ENCODE measurements at regions not wholly inside any gene's neighbourhood (a gene's known extent, or its start where the extent isn't known, plus 50 kb on each side); places are given as distances from the start of the nearest gene placed in this dataset.
"Not testable (repeated sequence)": the region's sequence is repeated elsewhere in the genome, so short reads cannot be mapped to it uniquely, and the experiment has no call there.

DNA sequence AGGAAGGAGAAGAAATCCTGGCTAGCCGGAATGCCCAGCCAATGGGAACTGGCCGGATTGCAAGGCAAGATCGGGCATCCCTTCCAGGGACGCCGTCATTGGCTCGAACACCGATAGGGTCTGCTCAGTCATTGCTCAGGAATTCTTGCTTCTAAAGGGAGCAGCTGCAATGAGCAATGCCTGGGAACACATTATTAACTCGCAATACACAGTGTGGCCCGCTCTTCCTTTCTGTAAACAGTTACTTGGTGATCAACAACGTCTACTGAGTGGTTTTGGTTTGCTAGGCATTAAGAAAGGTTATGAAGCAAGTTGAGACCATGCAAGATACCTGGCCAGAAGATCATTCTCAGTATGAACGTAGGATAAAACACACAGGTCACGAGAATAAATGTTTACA lies 165.4 kb upstream of the CITED2 start:
- peak; percentile 78 for DNase-seq (ENCODE audit: low spot score)

GRCh38 chr6:139538366-139538765 lies 163.9 kb upstream of the CITED2 start:
- no peak for DNase-seq (ENCODE audit: low spot score)

DNA sequence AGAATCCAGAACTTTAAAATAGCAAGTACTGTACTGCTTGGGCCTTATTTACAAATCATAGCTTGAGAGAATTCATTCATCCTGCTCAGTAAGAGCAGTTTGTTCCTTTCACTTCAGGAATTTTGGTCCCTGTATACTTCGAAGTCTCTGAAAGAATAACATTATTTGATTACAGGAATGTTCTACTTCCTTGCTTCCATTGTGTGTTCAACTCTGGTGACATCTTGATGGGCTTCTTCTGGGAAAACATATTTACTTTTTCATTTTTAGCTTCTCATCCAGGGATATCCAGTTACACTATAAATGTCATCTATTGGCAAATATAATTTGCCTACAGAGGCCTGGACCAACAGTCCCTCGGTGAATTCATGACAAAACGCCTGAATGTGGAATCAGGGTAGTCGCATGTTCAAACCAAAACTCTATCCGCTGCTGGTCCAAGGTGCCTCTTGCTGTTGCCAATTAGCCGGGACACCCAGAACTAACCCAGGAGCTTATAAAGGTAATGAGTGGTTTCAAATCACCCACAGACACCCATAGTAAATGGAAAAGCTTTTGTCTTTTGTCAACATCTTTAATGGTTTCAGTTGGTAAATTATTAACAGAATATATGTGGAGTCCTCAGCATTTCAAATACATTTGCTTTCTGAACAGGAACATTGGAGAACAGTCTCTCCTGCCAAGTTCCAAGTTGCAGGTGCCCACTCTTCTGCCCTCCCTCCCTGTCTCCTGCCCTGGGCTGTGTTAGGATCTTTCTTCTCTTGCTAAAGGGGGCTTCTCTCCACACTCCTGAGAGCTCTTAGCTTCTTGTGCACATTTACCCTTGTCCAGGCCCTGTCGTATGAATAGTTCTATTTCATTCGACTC lies 162.5 kb upstream of the CITED2 start:
- peak; percentile 74 for DNase-seq (ENCODE audit: low spot score)

GRCh38 chr6:139534472-139535115 lies 160.1 kb upstream of the CITED2 start:
- DNase-seq (ENCODE audit: low spot score) = no peak

- no peak for DNase-seq (ENCODE audit: low spot score)
Measured at GRCh38 chr6:139533573-139534471, 159.4 kb upstream of the CITED2 start.

- no peak for DNase-seq (ENCODE audit: low spot score)
Measured at GRCh38 chr6:139533171-139533570, 158.7 kb upstream of the CITED2 start.

DNA sequence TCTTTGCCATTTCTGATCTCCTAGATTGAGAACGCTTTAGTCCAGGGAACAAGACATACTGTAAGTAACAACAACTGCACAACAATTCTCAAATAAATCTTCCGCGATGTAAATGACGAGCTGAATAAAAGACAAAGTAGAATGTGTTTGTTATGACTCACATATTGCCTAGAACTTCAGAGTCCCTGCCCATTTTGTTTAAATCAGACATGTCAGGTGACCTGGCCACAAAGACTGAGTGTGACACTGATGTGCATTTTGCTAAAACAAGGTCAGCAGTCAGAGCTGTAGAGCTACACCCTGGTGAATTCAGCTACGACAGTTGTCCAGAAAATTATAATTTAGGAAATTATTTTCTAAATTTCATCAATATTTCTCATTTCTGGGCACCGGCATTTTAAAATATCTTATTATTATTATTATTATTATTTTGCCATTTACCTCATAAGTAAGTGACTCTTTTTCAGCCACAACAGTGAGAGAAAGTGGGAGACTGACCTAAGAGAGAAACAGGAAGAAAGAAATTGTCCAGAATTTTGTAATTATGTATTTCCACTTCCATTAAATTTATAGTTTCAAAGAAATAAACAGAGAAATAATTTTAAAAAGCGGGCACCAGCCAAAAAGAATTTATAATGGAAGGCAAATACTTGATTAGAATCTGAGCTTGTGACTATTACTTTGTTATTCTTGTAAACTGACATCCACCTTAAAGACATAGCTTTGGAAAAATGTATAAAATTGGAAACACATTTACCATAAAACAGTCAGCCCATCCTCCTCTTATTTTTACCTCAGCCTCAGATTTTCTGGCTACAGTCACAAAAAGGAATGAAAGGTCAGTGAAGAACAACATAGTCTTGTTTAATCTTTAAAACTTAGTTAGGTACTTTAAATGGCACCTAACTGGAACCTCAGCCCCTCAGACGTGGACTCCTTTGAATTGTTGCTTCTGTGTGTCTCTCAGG lies 157.0 kb upstream of the CITED2 start:
- DNase-seq (ENCODE audit: low spot score) = peak; percentile 53

GRCh38 chr6:139530561-139530960 lies 156.1 kb upstream of the CITED2 start:
- DNase-seq (ENCODE audit: low spot score) = no peak

DNA sequence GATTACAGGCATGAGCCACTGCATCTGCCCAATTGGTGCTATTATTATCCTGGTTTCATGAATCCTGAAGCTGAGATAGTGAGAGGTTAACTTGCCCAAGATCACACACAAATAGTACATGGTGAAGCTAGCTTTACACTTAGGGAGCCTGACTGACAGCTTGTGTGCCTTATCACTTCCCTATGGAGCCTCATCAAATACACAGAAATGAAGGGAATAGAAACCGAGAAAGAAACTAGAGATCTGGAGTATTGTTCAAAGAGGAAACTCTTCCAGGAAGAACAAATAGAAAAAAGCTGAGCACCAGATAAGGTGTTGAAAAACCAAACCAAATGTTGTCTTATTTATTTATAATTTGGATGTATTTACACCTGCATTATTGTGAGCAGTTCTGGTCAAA lies 155.0 kb upstream of the CITED2 start:
- DNase-seq (ENCODE audit: low spot score) = no peak

GRCh38 chr6:139528471-139528870 lies 154.0 kb upstream of the CITED2 start:
- DNase-seq (ENCODE audit: low spot score) = no peak

- DNase-seq (ENCODE audit: low spot score) = no peak
Measured at GRCh38 chr6:139525415-139525814, 151.0 kb upstream of the CITED2 start.

- no peak for DNase-seq (ENCODE audit: low spot score)
Measured at GRCh38 chr6:139523986-139524385, 149.5 kb upstream of the CITED2 start.

- no peak for DNase-seq (ENCODE audit: low spot score)
Measured at GRCh38 chr6:139522511-139523220, 148.2 kb upstream of the CITED2 start.

DNA sequence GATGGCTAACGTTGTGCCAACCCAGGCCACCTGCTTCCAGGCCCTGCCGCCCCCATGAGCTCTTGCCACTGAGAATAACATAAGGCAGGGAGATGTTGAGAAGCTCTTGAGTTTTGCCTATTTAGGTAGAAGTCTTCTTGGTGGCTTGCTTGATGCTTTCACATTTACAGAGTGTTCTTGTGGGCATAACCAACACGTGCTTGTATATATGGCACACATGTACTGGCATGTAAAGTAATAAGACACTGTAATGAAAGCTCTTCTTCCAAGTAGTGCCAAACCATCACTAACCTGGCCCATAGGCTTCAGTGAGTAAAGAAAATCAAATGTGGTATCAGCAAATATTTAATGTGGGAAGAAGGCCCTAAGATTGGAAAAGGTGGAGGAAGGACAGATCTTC lies 146.9 kb upstream of the CITED2 start:
- no peak for DNase-seq (ENCODE audit: low spot score)

GRCh38 chr6:139520321-139520768 lies 145.9 kb upstream of the CITED2 start:
- no peak for DNase-seq (ENCODE audit: low spot score)

GRCh38 chr6:139519571-139520031 lies 145.2 kb upstream of the CITED2 start:
- no peak for DNase-seq (ENCODE audit: low spot score)

GRCh38 chr6:139519097-139519496 lies 144.6 kb upstream of the CITED2 start:
- no peak for DNase-seq (ENCODE audit: low spot score)

DNA sequence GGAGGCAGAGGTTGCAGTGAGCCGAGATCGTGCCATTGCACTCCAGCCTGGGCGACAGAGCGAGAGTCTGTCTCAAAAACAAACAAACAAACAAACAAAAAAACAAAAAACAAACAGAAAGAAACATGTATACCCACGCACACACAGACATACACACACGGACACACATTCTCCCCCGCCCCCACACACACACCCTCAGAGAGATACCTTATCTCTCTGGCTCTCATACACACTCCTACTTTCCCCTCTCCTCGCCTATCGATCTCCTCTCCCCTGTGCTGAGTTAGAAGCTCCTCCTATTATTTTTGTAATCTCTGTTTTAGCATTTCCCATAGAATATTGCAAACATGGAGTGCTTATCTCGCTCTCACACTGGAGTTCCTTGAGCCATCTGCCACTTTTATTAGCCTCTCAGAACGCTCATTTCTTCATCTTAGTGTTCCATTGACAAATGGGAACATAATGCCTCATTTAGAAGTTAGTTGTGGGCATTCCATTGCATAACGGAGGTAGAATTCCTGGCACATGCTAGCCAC lies 144.2 kb upstream of the CITED2 start:
- no peak for DNase-seq (ENCODE audit: low spot score)

GRCh38 chr6:139517998-139518555 lies 143.6 kb upstream of the CITED2 start:
- not testable (repeated sequence) for DNase-seq (ENCODE audit: low spot score)

DNA sequence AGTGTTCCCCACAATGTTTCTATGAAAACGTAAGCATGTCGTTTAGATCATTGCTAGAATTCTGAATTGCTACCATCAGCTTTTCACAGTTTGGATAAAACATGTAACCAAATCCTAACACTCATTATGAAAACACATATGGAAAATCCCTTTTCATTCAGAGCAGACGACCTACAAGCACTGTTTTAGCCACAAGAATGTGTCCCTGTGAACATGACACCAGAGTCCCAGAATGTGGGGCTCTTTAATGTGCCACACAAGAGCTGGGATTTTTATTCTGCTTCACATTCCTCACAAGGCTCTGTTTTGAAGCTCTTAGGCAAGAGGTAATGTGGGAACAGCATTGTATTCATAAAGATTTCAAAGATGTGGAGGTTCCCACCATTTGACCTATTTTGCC lies 141.1 kb upstream of the CITED2 start:
- DNase-seq (ENCODE audit: low spot score) = peak; percentile 26
